ENCODE measurements at regions not wholly inside any gene's neighbourhood (a gene's known extent, or its start where the extent isn't known, plus 50 kb on each side); places are given as distances from the start of the nearest gene placed in this dataset.

GRCh38 chr22:19646383-19646782, 67.9 kb upstream of the SEPTIN5 start:
- TF ChIP-seq CTCF (IDR thresholded peaks at IDR 0.05; ENCODE audit: borderline replicate concordance, extremely low read depth, low read length, poor library complexity, severe bottlenecking) = no peak
- TF ChIP-seq EZH2 (IDR thresholded peaks at IDR 0.05; ENCODE audit: borderline replicate concordance, low read depth, low read length, severe bottlenecking) = no peak
